SK-N-SH treated with all-trans-retinoic acid at 6 μM for 48 hours (cell line): ENCODE measurements at regions not wholly inside any gene's neighbourhood (a gene's known extent, or its start where the extent isn't known, plus 50 kb on each side); places are given as distances from the start of the nearest gene placed in this dataset.

Experiments used
- ARNTL ChIP-seq: fragments of 450-650 bp; formaldehyde crosslinking; IDR thresholded peaks from 2 replicates; pipeline ENCODE4 v1.5.0; 2020; ENCODE audit warnings: low read depth, mild to moderate bottlenecking, moderate library complexity, borderline replicate concordance
- OSR1 ChIP-seq: fragments of 250-450 bp; sonication (Bioruptor Pico); IDR thresholded peaks from 2 replicates; pipeline ENCODE4 v1.8.0; 2022; ENCODE audit warnings: moderate library complexity, mild to moderate bottlenecking, inconsistent platforms
- RARB ChIP-seq: fragments of 250-450 bp; sonication (Bioruptor Pico); IDR thresholded peaks from 2 replicates; pipeline ENCODE4 v1.8.0; 2021; ENCODE audit warnings: mild to moderate bottlenecking, moderate library complexity
- ZNF70 ChIP-seq: fragments of 450-650 bp; formaldehyde crosslinking; IDR thresholded peaks from 2 replicates; pipeline ENCODE4 v1.5.0; 2020; ENCODE audit warnings: mild to moderate bottlenecking, moderate library complexity
- TF ChIP-seq, protein P1 (sequence below): fragments of 250-450 bp; sonication (Bioruptor Pico); IDR thresholded peaks from 2 replicates; pipeline ENCODE4 v1.5.1; 2021; ENCODE audit warnings: mild to moderate bottlenecking, moderate library complexity
- TF ChIP-seq, protein P2 (sequence below): fragments of 250-450 bp; sonication (Bioruptor Pico); IDR thresholded peaks from 2 replicates; pipeline ENCODE4 v1.8.0; 2020; ENCODE audit warnings: mild to moderate bottlenecking, moderate library complexity, borderline replicate concordance

DNA sequence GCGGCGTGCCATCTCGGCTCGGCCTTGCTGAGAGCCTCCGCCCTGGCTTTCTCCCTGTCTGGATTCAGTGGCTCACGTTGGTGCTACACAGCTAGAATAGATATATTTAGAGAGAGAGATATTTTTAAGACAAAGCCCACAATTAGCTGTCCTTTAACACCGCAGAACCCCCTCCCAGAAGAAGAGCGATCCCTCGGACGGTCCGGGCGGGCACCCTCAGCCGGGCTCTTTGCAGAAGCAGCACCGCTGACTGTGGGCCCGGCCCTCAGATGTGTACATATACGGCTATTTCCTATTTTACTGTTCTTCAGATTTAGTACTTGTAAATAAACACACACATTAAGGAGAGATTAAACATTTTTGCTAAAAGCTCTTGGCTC, 54.1 kb downstream of the PLXNA1 start:
- TF ChIP-seq RARB (no peak), ARNTL (CRISPR knock-in tag) (no peak), OSR1 (no peak), ZNF70 (CRISPR knock-in tag) (no peak)
- TF ChIP-seq, protein P1, sequence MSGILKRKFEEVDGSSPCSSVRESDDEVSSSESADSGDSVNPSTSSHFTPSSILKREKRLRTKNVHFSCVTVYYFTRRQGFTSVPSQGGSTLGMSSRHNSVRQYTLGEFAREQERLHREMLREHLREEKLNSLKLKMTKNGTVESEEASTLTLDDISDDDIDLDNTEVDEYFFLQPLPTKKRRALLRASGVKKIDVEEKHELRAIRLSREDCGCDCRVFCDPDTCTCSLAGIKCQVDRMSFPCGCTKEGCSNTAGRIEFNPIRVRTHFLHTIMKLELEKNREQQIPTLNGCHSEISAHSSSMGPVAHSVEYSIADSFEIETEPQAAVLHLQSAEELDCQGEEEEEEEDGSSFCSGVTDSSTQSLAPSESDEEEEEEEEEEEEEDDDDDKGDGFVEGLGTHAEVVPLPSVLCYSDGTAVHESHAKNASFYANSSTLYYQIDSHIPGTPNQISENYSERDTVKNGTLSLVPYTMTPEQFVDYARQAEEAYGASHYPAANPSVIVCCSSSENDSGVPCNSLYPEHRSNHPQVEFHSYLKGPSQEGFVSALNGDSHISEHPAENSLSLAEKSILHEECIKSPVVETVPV (CRISPR knock-in tag), result no peak
- TF ChIP-seq, protein P2, sequence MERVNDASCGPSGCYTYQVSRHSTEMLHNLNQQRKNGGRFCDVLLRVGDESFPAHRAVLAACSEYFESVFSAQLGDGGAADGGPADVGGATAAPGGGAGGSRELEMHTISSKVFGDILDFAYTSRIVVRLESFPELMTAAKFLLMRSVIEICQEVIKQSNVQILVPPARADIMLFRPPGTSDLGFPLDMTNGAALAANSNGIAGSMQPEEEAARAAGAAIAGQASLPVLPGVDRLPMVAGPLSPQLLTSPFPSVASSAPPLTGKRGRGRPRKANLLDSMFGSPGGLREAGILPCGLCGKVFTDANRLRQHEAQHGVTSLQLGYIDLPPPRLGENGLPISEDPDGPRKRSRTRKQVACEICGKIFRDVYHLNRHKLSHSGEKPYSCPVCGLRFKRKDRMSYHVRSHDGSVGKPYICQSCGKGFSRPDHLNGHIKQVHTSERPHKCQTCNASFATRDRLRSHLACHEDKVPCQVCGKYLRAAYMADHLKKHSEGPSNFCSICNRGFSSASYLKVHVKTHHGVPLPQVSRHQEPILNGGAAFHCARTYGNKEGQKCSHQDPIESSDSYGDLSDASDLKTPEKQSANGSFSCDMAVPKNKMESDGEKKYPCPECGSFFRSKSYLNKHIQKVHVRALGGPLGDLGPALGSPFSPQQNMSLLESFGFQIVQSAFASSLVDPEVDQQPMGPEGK (CRISPR knock-in tag), result no peak
